ENCODE measurements at regions not wholly inside any gene's neighbourhood (a gene's known extent, or its start where the extent isn't known, plus 50 kb on each side); places are given as distances from the start of the nearest gene placed in this dataset.

DNA sequence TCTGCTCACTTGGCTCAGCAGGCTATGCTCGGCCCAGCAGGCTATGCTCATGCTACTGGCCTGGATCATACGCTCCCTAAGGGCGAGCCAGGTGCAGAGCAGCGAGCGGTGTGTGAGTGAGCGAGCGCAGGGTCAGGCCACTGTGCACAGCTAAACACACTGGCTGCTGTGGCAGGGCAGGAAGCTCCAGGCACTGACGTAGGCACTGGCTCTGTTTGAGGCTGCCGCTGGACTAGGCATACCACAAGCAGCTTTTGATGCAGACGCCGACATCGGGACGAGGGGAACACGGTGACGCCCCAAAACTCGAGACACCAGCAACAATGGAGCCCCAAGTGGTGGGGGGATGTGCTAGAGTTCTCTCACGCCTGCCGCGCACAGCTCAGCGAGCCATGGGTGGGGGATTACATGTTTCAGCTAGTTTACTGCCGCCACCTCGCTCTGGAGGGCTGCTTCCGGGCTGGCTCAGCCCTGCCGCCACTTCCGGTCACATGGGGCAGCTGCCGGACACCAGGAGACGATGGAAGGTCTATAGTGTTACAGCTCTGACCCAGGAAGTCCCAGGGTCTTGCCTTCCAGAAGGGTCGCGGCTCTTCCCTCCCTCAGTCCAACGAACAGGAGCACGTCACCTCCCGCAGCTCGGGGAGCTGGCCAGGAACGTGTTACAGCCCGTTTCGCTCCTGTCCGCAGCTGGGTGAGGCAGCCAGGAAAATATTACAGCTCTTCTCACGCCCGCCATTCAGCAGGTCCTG is 1176.9 kb upstream of the LRRTM1 start:
- no peak for DNase-seq (ENCODE audit: extremely low read depth, insufficient read length)
- H3K27me3 ChIP-seq (replicated peaks; ENCODE audit: control insufficient read depth, insufficient read depth, low read length): no peaks in the 10 kb centered on the region
- TF ChIP-seq, protein P1, sequence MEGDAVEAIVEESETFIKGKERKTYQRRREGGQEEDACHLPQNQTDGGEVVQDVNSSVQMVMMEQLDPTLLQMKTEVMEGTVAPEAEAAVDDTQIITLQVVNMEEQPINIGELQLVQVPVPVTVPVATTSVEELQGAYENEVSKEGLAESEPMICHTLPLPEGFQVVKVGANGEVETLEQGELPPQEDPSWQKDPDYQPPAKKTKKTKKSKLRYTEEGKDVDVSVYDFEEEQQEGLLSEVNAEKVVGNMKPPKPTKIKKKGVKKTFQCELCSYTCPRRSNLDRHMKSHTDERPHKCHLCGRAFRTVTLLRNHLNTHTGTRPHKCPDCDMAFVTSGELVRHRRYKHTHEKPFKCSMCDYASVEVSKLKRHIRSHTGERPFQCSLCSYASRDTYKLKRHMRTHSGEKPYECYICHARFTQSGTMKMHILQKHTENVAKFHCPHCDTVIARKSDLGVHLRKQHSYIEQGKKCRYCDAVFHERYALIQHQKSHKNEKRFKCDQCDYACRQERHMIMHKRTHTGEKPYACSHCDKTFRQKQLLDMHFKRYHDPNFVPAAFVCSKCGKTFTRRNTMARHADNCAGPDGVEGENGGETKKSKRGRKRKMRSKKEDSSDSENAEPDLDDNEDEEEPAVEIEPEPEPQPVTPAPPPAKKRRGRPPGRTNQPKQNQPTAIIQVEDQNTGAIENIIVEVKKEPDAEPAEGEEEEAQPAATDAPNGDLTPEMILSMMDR (IDR thresholded peaks at IDR 0.05; ENCODE audit: insufficient read depth, low read length, poor library complexity, severe bottlenecking): no peak
- no peak overlapping the region for H3K4me3 ChIP-seq (replicated peaks; ENCODE audit: low read depth, low read length)
- no peaks in the 10 kb centered on the region for H3K36me3 ChIP-seq (ENCODE audit: control insufficient read depth, insufficient read depth, low read length)

DNA sequence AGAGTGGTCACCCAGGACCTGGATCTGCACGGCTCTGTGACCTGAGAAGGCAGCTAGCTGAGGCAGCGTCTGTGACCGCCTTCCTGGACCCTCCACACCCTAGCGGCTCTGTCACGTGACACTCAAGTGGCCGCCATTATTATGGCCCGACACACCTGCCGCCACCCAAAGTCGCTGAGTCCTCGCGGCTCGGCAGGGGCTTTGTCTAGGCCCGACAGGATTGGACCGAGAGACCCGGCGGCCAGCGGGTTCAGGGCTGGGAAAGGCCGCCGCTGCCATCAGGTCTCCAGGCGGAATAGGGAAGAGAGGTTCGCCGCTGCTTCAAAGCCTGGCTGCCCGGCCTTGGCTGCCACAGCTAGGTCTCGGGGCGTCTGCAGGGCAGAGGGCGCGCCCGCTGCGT is 1162.5 kb upstream of the LRRTM1 start:
- TF ChIP-seq, protein P1 (IDR thresholded peaks at IDR 0.05; ENCODE audit: insufficient read depth, low read length, poor library complexity, severe bottlenecking): no peak
- Histone ChIP-seq H3K4me3 (replicated peaks; ENCODE audit: low read depth, low read length) (no peak overlapping the region), H3K27me3 (replicated peaks; ENCODE audit: control insufficient read depth, insufficient read depth, low read length) (no peaks in the 10 kb centered on the region), H3K36me3 (ENCODE audit: control insufficient read depth, insufficient read depth, low read length) (no peaks in the 10 kb centered on the region)
- no peak for DNase-seq (ENCODE audit: extremely low read depth, insufficient read length)

DNA sequence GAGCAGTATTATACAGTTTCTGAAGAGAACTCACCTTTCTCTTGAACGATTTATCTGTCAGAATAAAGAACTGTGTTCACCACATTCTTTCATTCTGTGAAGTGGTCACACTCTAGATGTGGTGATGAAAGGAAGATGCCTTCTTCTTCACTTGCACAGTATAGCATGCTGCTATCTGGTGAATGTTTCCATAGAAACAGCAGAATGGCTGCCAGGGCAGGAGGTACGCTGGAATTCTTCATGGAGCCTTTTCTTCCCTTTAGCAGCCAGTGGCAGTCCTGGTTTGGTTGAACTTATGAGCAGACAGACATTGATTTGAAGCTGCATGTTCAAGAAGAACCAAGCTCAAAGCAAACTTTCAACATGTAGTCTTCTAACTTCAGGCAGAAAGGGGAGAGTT is 1157.9 kb upstream of the LRRTM1 start:
- Histone ChIP-seq H3K36me3 (ENCODE audit: control insufficient read depth, insufficient read depth, low read length) (no peaks in the 10 kb centered on the region), H3K4me3 (replicated peaks; ENCODE audit: low read depth, low read length) (no peak overlapping the region), H3K27me3 (replicated peaks; ENCODE audit: control insufficient read depth, insufficient read depth, low read length) (no peaks in the 10 kb centered on the region)
- TF ChIP-seq, protein P1 (IDR thresholded peaks at IDR 0.05; ENCODE audit: insufficient read depth, low read length, poor library complexity, severe bottlenecking): no peak
- DNase-seq (ENCODE audit: extremely low read depth, insufficient read length): no peak

DNA sequence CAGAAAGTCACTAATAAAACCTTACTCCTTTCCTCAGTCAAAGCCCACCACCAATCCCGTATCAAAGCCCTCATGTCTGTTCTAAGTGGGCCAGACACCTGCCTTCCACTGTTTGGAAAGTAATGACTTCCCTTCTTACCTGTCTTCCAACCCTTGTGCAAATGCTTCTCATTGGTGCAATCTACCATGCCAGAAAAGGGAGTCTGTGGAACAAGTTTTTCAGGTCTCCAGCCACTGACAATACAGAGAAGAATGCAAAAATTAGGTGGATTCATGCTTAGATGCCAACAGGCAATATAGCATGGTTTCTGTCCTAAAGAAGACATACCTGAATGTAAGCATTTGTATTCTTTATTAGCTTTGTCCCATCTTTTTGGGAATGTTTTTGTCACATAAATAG is 1140.6 kb upstream of the LRRTM1 start:
- no peak overlapping the region for H3K4me3 ChIP-seq (replicated peaks; ENCODE audit: low read depth, low read length)
- no peaks in the 10 kb centered on the region for H3K36me3 ChIP-seq (ENCODE audit: control insufficient read depth, insufficient read depth, low read length)
- no peaks in the 10 kb centered on the region for H3K27me3 ChIP-seq (replicated peaks; ENCODE audit: control insufficient read depth, insufficient read depth, low read length)
- TF ChIP-seq, protein P1 (IDR thresholded peaks at IDR 0.05; ENCODE audit: insufficient read depth, low read length, poor library complexity, severe bottlenecking): no peak
- no peak for DNase-seq (ENCODE audit: extremely low read depth, insufficient read length)

DNA sequence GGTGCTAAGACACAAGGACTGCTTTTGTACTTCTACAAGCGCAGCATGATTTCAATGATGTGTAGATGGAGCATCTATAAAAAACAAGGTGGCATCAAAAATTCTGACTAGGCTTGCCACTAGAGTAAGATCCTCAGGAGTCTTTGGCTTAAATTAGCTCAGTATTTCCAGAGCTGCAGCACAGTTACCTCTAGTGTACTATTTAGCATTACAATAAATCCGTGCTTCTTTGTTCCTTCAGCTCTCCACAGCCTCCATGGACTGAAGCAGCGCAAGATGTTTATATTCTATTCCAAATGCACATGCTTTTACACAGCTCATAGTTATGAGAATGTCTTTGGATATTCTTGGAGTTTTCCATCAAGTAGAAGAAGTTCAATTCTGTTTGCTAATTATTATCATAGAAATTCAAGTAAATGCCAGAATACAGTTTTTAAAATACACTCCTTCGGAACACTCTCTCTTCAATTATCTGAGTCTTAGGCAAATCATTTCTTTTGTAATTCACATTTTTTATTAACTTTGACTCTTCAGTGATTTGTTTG is 1133.0 kb upstream of the LRRTM1 start:
- H3K4me3 ChIP-seq (replicated peaks; ENCODE audit: low read depth, low read length): no peak overlapping the region
- TF ChIP-seq, protein P1 (IDR thresholded peaks at IDR 0.05; ENCODE audit: insufficient read depth, low read length, poor library complexity, severe bottlenecking): no peak
- no peaks in the 10 kb centered on the region for H3K27me3 ChIP-seq (replicated peaks; ENCODE audit: control insufficient read depth, insufficient read depth, low read length)
- DNase-seq (ENCODE audit: extremely low read depth, insufficient read length): no peak
- H3K36me3 ChIP-seq (ENCODE audit: control insufficient read depth, insufficient read depth, low read length): no peaks in the 10 kb centered on the region
